Activated CD4-positive, alpha-beta T cell treated with anti-CD3 and anti-CD28 coated beads for 4 hours (primary cell): ENCODE measurements at regions not wholly inside any gene's neighbourhood (a gene's known extent, or its start where the extent isn't known, plus 50 kb on each side); places are given as distances from the start of the nearest gene placed in this dataset.

Source experiments
- DNase-seq, 2 donors: peaks; one replicate each; pipeline ENCODE4 v3.0.0-alpha.2; 2020

GRCh38 chrX:138294951-138295350 is 416.6 kb downstream of the FGF13 start:
- DNase-seq: no peak

- DNase-seq: no peak
Observed at GRCh38 chrX:138298268-138298667, 413.2 kb downstream of the FGF13 start.

- DNase-seq: no peak
Observed at GRCh38 chrX:138345801-138346200, 365.7 kb downstream of the FGF13 start.

GRCh38 chrX:138349351-138349750 is 362.2 kb downstream of the FGF13 start:
- no peak for DNase-seq

- no peak for DNase-seq
Observed at GRCh38 chrX:138378876-138379275, 332.6 kb downstream of the FGF13 start.

GRCh38 chrX:138408101-138408500 is 303.4 kb downstream of the FGF13 start:
- no peak for DNase-seq

- DNase-seq: no peak
Observed at GRCh38 chrX:138411048-138411447, 300.5 kb downstream of the FGF13 start.
